Mesenchymal stem cell (in vitro differentiated cells and primary cell): ENCODE measurements at regions not wholly inside any gene's neighbourhood (a gene's known extent, or its start where the extent isn't known, plus 50 kb on each side); places are given as distances from the start of the nearest gene placed in this dataset.

Experiments used
- DNase-seq: peaks from one replicate; pipeline ENCODE4 v3.0.0-alpha.2; 2013
- H2AFZ ChIP-seq: one replicate; pipeline ENCODE4 v1.6.1; 2013; ENCODE audit warnings: low read depth, mild to moderate bottlenecking, control low read depth, inconsistent platforms, low read length, moderate library complexity
- H2AK5ac ChIP-seq: 2 replicates; pipeline ENCODE4 v1.6.1; 2013; ENCODE audit warnings: low read length, moderate library complexity, mild to moderate bottlenecking, inconsistent platforms; ENCODE audit not compliant: severe bottlenecking
- H2BK120ac ChIP-seq: one replicate; pipeline ENCODE4 v1.6.1; 2013; ENCODE audit warnings: low read depth, mild to moderate bottlenecking, inconsistent platforms, low read length, moderate library complexity
- H2BK12ac ChIP-seq, 2 experiments: one replicate each; pipeline ENCODE4 v1.6.1; 2013; ENCODE audit warnings: inconsistent platforms in 2 of 2, low read length in 2 of 2, mild to moderate bottlenecking in 2 of 2, moderate library complexity in 2 of 2, control low read depth in 1 of 2
- H2BK15ac ChIP-seq: one replicate; pipeline ENCODE4 v1.6.1; 2013; ENCODE audit warnings: mild to moderate bottlenecking, low read depth, inconsistent platforms; ENCODE audit not compliant: poor library complexity, severe bottlenecking
- H2BK5ac ChIP-seq: 2 replicates; pipeline ENCODE4 v1.6.1; 2013; ENCODE audit warnings: low read depth, mild to moderate bottlenecking, low read length, control low read depth, inconsistent platforms; ENCODE audit not compliant: poor library complexity, severe bottlenecking
- H3K14ac ChIP-seq, 2 experiments: one replicate each; pipeline ENCODE4 v1.6.1; 2013; ENCODE audit warnings: inconsistent platforms in 2 of 2, low read length in 2 of 2, control low read depth in 1 of 2, mild to moderate bottlenecking in 1 of 2, moderate library complexity in 1 of 2
- H3K18ac ChIP-seq, 2 experiments: one replicate each; pipeline ENCODE4 v1.6.1; 2013; ENCODE audit warnings: inconsistent platforms in 2 of 2, low read length in 2 of 2, control low read depth in 1 of 2, low read depth in 1 of 2, mild to moderate bottlenecking in 1 of 2
- H3K23ac ChIP-seq, 2 experiments: one replicate each; pipeline ENCODE4 v1.6.1; 2013; ENCODE audit warnings: inconsistent platforms in 2 of 2, low read length in 2 of 2, mild to moderate bottlenecking in 2 of 2, moderate library complexity in 2 of 2, control low read depth in 1 of 2
- H3K27ac ChIP-seq: 2 replicates; pipeline ENCODE4 v1.5.1; 2013; ENCODE audit warnings: mild to moderate bottlenecking, moderate library complexity, low read length, control low read depth, inconsistent platforms; ENCODE audit not compliant: poor library complexity, severe bottlenecking
- H3K27me3 ChIP-seq, 2 experiments: 2 replicates each; pipeline versions ENCODE4 v1.6.1 to v1.7.0; 2013; ENCODE audit warnings: low read length in 2 of 2, mild to moderate bottlenecking in 2 of 2, moderate library complexity in 2 of 2, control low read depth in 1 of 2, inconsistent platforms in 1 of 2; ENCODE audit not compliant: control insufficient read depth in 1 of 2, insufficient read depth in 1 of 2
- H3K36me3 ChIP-seq, 2 experiments: 2 replicates each; pipeline versions ENCODE4 v1.6.1 to v1.7.0; 2013; ENCODE audit warnings: low read length in 2 of 2, control low read depth in 1 of 2, inconsistent platforms in 1 of 2, low read depth in 1 of 2, mild to moderate bottlenecking in 1 of 2; ENCODE audit not compliant: insufficient read depth in 2 of 2, control insufficient read depth in 1 of 2
- H3K4ac ChIP-seq, 2 experiments: one replicate each; pipeline ENCODE4 v1.6.1; 2013; ENCODE audit warnings: inconsistent platforms in 2 of 2, low read length in 2 of 2, mild to moderate bottlenecking in 2 of 2, moderate library complexity in 2 of 2, control low read depth in 1 of 2, low read depth in 1 of 2
- H3K4me1 ChIP-seq: 2 replicates; pipeline ENCODE4 v1.6.1; 2013; ENCODE audit warnings: low read depth, low read length, control low read depth; ENCODE audit not compliant: control insufficient read depth, insufficient read depth
- H3K4me2 ChIP-seq: 2 replicates; pipeline ENCODE4 v1.6.1; 2013; ENCODE audit warnings: low read length, mild to moderate bottlenecking, inconsistent platforms; ENCODE audit not compliant: poor library complexity, severe bottlenecking
- H3K4me3 ChIP-seq, 2 experiments: 2 replicates each; pipeline versions ENCODE4 v1.5.1 to v1.7.0; 2013; ENCODE audit warnings: low read length in 2 of 2, mild to moderate bottlenecking in 2 of 2, control low read depth in 1 of 2, low read depth in 1 of 2; ENCODE audit not compliant: insufficient read depth in 1 of 2
- H3K79me1 ChIP-seq: replicated peaks from 2 replicates; pipeline ENCODE4 v1.6.1; 2013; ENCODE audit warnings: mild to moderate bottlenecking, control low read depth, low read length, inconsistent platforms; ENCODE audit not compliant: poor library complexity, severe bottlenecking
- H3K9ac ChIP-seq: 2 replicates; pipeline ENCODE4 v1.7.0; 2013; ENCODE audit warnings: mild to moderate bottlenecking, low read length, moderate library complexity
- H3K9me3 ChIP-seq: 2 replicates; pipeline ENCODE4 v1.7.0; 2013; ENCODE audit warnings: mild to moderate bottlenecking, low read length; ENCODE audit not compliant: control insufficient read depth
- H4K8ac ChIP-seq: one replicate; pipeline ENCODE4 v1.6.1; 2013; ENCODE audit warnings: inconsistent platforms, mild to moderate bottlenecking, low read length, moderate library complexity
- H4K91ac ChIP-seq: one replicate; pipeline ENCODE4 v1.6.1; 2013; ENCODE audit warnings: mild to moderate bottlenecking, low read length, inconsistent platforms
- WGBS: methylation state at CpG from one replicate; pipeline ENCODE4 v1.1.7; 2013; ENCODE audit warnings: mixed read lengths; 5-methylcytosine and 5-hydroxymethylcytosine counted together

DNA sequence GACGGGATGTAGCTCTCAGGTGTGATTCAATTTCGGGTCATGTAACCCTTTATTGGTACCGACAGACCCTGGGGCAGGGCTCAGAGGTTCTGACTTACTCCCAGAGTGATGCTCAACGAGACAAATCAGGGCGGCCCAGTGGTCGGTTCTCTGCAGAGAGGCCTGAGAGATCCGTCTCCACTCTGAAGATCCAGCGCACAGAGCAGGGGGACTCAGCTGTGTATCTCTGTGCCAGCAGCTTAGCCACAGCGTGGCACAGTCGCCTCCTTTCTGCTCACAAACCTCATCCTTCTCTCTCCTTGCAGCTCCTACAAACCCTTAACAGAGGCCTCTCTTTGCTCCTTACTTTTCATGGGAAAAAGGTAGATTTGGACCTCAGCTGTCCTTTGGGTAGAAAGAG lies 197.5 kb upstream of the PRSS58 start:
- no peak overlapping the region for H3K4me3 ChIP-seq
- no peak overlapping the region for H2BK12ac ChIP-seq
- H3K4ac ChIP-seq = no peak overlapping the region
- 95% methylated on average over 10 of the region's 10 CpGs for WGBS
- no peak overlapping the region for H4K8ac ChIP-seq
- no peak overlapping the region for H2BK120ac ChIP-seq
- no peak overlapping the region for H4K91ac ChIP-seq
- DNase-seq = no peak
- no peak overlapping the region for H2AFZ ChIP-seq
- peaks cover under 1% of the 10 kb centered on the region for H3K4me1 ChIP-seq
- H2BK15ac ChIP-seq = no peak overlapping the region
- no peak overlapping the region for H3K23ac ChIP-seq
- no peak overlapping the region for H3K4me2 ChIP-seq
- no peak overlapping the region for H2BK5ac ChIP-seq
- H3K36me3 ChIP-seq = no peaks in the 10 kb centered on the region
- no peaks in the 10 kb centered on the region for H3K79me1 ChIP-seq
- H3K14ac ChIP-seq = no peak overlapping the region
- H3K18ac ChIP-seq = no peak overlapping the region
- no peak overlapping the region for H2AK5ac ChIP-seq
- H3K9me3 ChIP-seq = no peaks in the 10 kb centered on the region
- H3K9ac ChIP-seq = no peak overlapping the region
- H3K27me3 ChIP-seq = peaks cover 0 to 5% of the 10 kb centered on the region in 2 experiments
- no peak overlapping the region for H3K27ac ChIP-seq

DNA sequence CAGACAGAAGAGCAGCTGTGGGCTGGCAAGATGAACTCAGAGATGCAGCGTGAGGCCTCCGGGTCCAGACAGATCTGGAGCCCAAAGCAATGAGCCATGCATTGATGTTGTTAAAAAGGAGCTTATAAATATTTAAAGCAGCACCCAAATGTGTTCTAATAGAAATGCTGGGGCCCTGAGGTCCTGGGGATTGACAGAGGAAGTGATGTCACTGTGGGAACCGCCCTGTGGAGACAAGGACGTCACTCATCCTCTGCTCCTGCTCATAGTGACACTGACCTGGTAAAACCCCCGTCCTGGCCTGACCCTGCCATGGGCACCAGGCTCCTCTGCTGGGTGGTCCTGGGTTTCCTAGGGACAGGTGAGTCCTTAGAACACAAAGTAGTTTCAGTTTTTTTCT lies 197.0 kb upstream of the PRSS58 start:
- no peaks in the 10 kb centered on the region for H3K4me1 ChIP-seq
- H3K23ac ChIP-seq = no peak overlapping the region
- H2BK120ac ChIP-seq = no peak overlapping the region
- no peak for DNase-seq
- WGBS = 69% methylated on average over 3 of the region's 5 CpGs
- no peak overlapping the region for H2BK15ac ChIP-seq
- H3K4me2 ChIP-seq = no peak overlapping the region
- H3K27me3 ChIP-seq = peaks cover 0 to 5% of the 10 kb centered on the region in 2 experiments
- no peak overlapping the region for H3K4ac ChIP-seq
- no peak overlapping the region for H3K18ac ChIP-seq
- H3K9me3 ChIP-seq = no peaks in the 10 kb centered on the region
- H2BK12ac ChIP-seq = no peak overlapping the region
- peak overlapping the region in 1 of 2 experiments; percentile 44 for H3K14ac ChIP-seq
- no peaks in the 10 kb centered on the region for H3K36me3 ChIP-seq
- H2AK5ac ChIP-seq = no peak overlapping the region
- H3K79me1 ChIP-seq = no peaks in the 10 kb centered on the region
- H4K8ac ChIP-seq = no peak overlapping the region
- H2BK5ac ChIP-seq = no peak overlapping the region
- peak overlapping the region; percentile 20 for H4K91ac ChIP-seq
- H3K9ac ChIP-seq = no peak overlapping the region
- no peak overlapping the region for H2AFZ ChIP-seq
- no peak overlapping the region for H3K4me3 ChIP-seq
- no peak overlapping the region for H3K27ac ChIP-seq

DNA sequence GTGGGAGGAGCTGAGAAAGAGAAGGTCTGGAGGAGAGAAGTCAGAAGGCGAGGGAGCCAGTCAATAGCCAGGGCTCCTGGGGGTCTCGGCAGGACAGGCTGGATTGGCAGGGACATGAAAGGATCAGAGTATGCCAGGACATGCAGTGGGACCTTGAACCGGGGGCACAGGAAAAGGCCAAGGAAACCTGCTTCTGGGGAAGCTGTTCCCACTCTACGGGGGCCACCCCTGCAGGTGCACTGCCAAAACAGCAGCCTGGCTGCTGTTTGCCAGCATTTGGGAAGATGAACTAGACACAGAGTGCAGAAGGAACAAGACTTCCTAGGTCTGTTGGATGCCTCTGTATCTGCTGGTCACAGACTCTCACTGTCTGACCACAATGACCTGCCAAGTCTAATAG lies 194.9 kb upstream of the PRSS58 start:
- no peak overlapping the region for H2BK15ac ChIP-seq
- no peak overlapping the region for H4K91ac ChIP-seq
- H3K79me1 ChIP-seq = no peaks in the 10 kb centered on the region
- no peak overlapping the region for H3K23ac ChIP-seq
- no peak overlapping the region for H3K4ac ChIP-seq
- H3K18ac ChIP-seq = no peak overlapping the region
- no peak overlapping the region for H4K8ac ChIP-seq
- 87% methylated on average over 4 of the region's 4 CpGs for WGBS
- H2AK5ac ChIP-seq = no peak overlapping the region
- H3K9me3 ChIP-seq = no peaks in the 10 kb centered on the region
- no peak for DNase-seq
- H2AFZ ChIP-seq = no peak overlapping the region
- H2BK5ac ChIP-seq = no peak overlapping the region
- H3K27me3 ChIP-seq = peaks cover 0 to 5% of the 10 kb centered on the region in 2 experiments
- no peaks in the 10 kb centered on the region for H3K36me3 ChIP-seq
- no peak overlapping the region for H3K14ac ChIP-seq
- no peak overlapping the region for H2BK12ac ChIP-seq
- H3K4me1 ChIP-seq = no peaks in the 10 kb centered on the region
- no peak overlapping the region for H3K4me3 ChIP-seq
- no peak overlapping the region for H3K9ac ChIP-seq
- no peak overlapping the region for H3K4me2 ChIP-seq
- H3K27ac ChIP-seq = no peak overlapping the region
- H2BK120ac ChIP-seq = no peak overlapping the region

DNA sequence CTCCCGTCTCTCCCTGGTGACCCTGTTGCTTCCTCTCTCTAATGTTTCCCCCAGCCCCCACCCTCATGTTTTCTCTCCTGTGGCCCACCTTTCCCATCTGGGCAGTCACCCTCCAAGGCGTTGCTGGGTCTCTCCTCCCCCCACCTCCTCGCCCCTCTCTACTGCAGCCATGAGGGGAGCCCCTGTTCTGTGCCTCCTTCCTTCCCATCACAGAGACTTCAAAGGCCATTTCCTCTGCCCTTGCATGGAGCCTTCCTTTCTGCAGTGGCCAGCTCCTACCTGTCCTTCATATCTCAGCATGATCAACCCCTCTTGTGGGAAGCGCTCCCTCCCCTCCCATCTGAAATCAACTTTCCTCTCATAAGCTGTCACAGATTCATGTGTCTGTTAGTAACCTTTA lies 194.0 kb upstream of the PRSS58 start:
- Histone ChIP-seq H3K4ac (peak overlapping the region in 1 of 2 experiments; percentile 18), H2BK12ac (no peak overlapping the region)
- 85% methylated on average over 4 of the region's 4 CpGs for WGBS

More for the DNA sequence above, 194.0 kb upstream of the PRSS58 start:
- H3K4me3 ChIP-seq = no peak overlapping the region
- no peak overlapping the region for H3K4me2 ChIP-seq
- H3K14ac ChIP-seq = no peak overlapping the region
- H2BK5ac ChIP-seq = no peak overlapping the region
- DNase-seq = no peak
- H3K27ac ChIP-seq = no peak overlapping the region
- H2BK15ac ChIP-seq = no peak overlapping the region
- H3K9ac ChIP-seq = no peak overlapping the region
- no peak overlapping the region for H3K23ac ChIP-seq
- no peak overlapping the region for H3K18ac ChIP-seq
- H3K79me1 ChIP-seq = no peaks in the 10 kb centered on the region
- H4K8ac ChIP-seq = no peak overlapping the region
- no peaks in the 10 kb centered on the region for H3K36me3 ChIP-seq
- H2BK120ac ChIP-seq = no peak overlapping the region
- H2AFZ ChIP-seq = no peak overlapping the region
- no peak overlapping the region for H2AK5ac ChIP-seq
- peaks cover 0 to 5% of the 10 kb centered on the region in 2 experiments for H3K27me3 ChIP-seq
- no peaks in the 10 kb centered on the region for H3K9me3 ChIP-seq
- no peaks in the 10 kb centered on the region for H3K4me1 ChIP-seq
- H4K91ac ChIP-seq = no peak overlapping the region
